Testis (tissue), 2 donors: ENCODE measurements at regions not wholly inside any gene's neighbourhood (a gene's known extent, or its start where the extent isn't known, plus 50 kb on each side); places are given as distances from the start of the nearest gene placed in this dataset.

ENCODE experiments used
- CTCF ChIP-seq, 3 experiments: fragments of 450-650 bp in 2 of 3; fragments of 200-600 bp in 1 of 3; sonication (generic) in 1 of 3; IDR thresholded peaks; one replicate each; pipeline ENCODE4 v1.5.1; 2016 to 2019; ENCODE audit warnings: antibody characterized with exemption in 3 of 3, mild to moderate bottlenecking in 2 of 3, moderate library complexity in 1 of 3
- POLR2A ChIP-seq: fragments of 450-650 bp; IDR thresholded peaks from one replicate; pipeline ENCODE4 v1.6.1; 2017; ENCODE audit warnings: antibody characterized with exemption, mild to moderate bottlenecking, moderate library complexity

GRCh38 chr16:8236816-8237215 is 353.5 kb downstream of the TMEM114 start:
- TF ChIP-seq POLR2A (no peak), CTCF (IDR thresholded peaks at IDR 0.05) (no peak)
